Hepatic stellate cell (primary cell): ENCODE measurements at regions not wholly inside any gene's neighbourhood (a gene's known extent, or its start where the extent isn't known, plus 50 kb on each side); places are given as distances from the start of the nearest gene placed in this dataset.

ENCODE experiments used
- DNase-seq: peaks from one replicate; pipeline ENCODE4 v3.0.0; 2011; ENCODE audit warnings: low spot score

- DNase-seq = no peak
These were observed 258.9 kb upstream of the NAV3 start for GRCh38 chr12:77571768-77572167.

- DNase-seq = no peak
These were observed 259.6 kb upstream of the NAV3 start for GRCh38 chr12:77571127-77571526.

GRCh38 chr12:77569876-77570275 lies 260.8 kb upstream of the NAV3 start:
- no peak for DNase-seq

- DNase-seq = no peak
These were observed 270.0 kb upstream of the NAV3 start for GRCh38 chr12:77560714-77561113.

GRCh38 chr12:77559400-77560074 lies 271.2 kb upstream of the NAV3 start:
- DNase-seq = no peak

- DNase-seq = no peak
These were observed 275.6 kb upstream of the NAV3 start for GRCh38 chr12:77555074-77555473.

- no peak for DNase-seq
These were observed 276.6 kb upstream of the NAV3 start for GRCh38 chr12:77553976-77554619.

- DNase-seq = no peak
These were observed 281.1 kb upstream of the NAV3 start for GRCh38 chr12:77549383-77550128.

- no peak for DNase-seq
These were observed 281.9 kb upstream of the NAV3 start for GRCh38 chr12:77548797-77549196.

GRCh38 chr12:77540097-77540496 lies 290.6 kb upstream of the NAV3 start:
- no peak for DNase-seq

- no peak for DNase-seq
These were observed 293.0 kb upstream of the NAV3 start for GRCh38 chr12:77537663-77538062.

GRCh38 chr12:77535734-77536133 lies 295.0 kb upstream of the NAV3 start:
- no peak for DNase-seq

- DNase-seq = no peak
These were observed 298.8 kb upstream of the NAV3 start for GRCh38 chr12:77531912-77532311.

- DNase-seq = no peak
These were observed 308.4 kb upstream of the NAV3 start for GRCh38 chr12:77522247-77522646.

- DNase-seq = no peak
These were observed 309.1 kb upstream of the NAV3 start for GRCh38 chr12:77521508-77522115.

GRCh38 chr12:77514511-77514910 lies 316.2 kb upstream of the NAV3 start:
- no peak for DNase-seq

- no peak for DNase-seq
These were observed 319.7 kb upstream of the NAV3 start for GRCh38 chr12:77510985-77511384.

- DNase-seq = no peak
These were observed 326.2 kb upstream of the NAV3 start for GRCh38 chr12:77504466-77504865.

GRCh38 chr12:77500089-77500488 lies 330.6 kb upstream of the NAV3 start:
- no peak for DNase-seq

GRCh38 chr12:77497647-77498046 lies 333.0 kb upstream of the NAV3 start:
- DNase-seq = no peak

- DNase-seq = no peak
These were observed 334.0 kb upstream of the NAV3 start for GRCh38 chr12:77496714-77497113.

GRCh38 chr12:77494296-77494695 lies 336.4 kb upstream of the NAV3 start:
- no peak for DNase-seq
